Neural cell (in vitro differentiated cells): ENCODE measurements at regions not wholly inside any gene's neighbourhood (a gene's known extent, or its start where the extent isn't known, plus 50 kb on each side); places are given as distances from the start of the nearest gene placed in this dataset.

Experiments used
- H2AFZ ChIP-seq: fragments of 200-600, 300-800 bp; sonication (generic), shearing (Covaris generic); 2 replicates; pipeline ENCODE4 v1.6.0; 2014; ENCODE audit warnings: low read depth, mild to moderate bottlenecking, antibody characterized with exemption, low read length, moderate library complexity
- H3F3A ChIP-seq: fragments of 200-600 bp; shearing (Covaris generic); 2 replicates; pipeline ENCODE4 v1.6.1; 2016; ENCODE audit warnings: mild to moderate bottlenecking, moderate library complexity, mixed read lengths, antibody characterized with exemption, low read length; ENCODE audit not compliant: insufficient read depth, poor library complexity, severe bottlenecking
- H3K27ac ChIP-seq: fragments of 200-600, 300-800 bp; sonication (generic), shearing (Covaris generic); 2 replicates; pipeline ENCODE4 v1.5.1; 2014; ENCODE audit warnings: mild to moderate bottlenecking, low read length, moderate library complexity
- H3K27me3 ChIP-seq: fragments of 300-800, 200-600 bp; sonication (generic), shearing (Covaris generic); 2 replicates; pipeline ENCODE4 v1.6.0; 2014; ENCODE audit warnings: mild to moderate bottlenecking, low read depth, low read length, moderate library complexity; ENCODE audit not compliant: insufficient read depth
- H3K36me3 ChIP-seq: fragments of 300-800, 200-600 bp; sonication (generic), shearing (Covaris generic); 2 replicates; pipeline ENCODE4 v1.5.1; 2014; ENCODE audit warnings: mild to moderate bottlenecking, antibody characterized with exemption, low read length, moderate library complexity; ENCODE audit not compliant: insufficient read depth
- H3K4me2 ChIP-seq: fragments of 300-800, 200-600 bp; sonication (generic), shearing (Covaris generic); 2 replicates; pipeline ENCODE4 v1.6.0; 2014; ENCODE audit warnings: mild to moderate bottlenecking, low read length
- H3K4me3 ChIP-seq: fragments of 300-800, 200-600 bp; sonication (generic), shearing (Covaris generic); 2 replicates; pipeline ENCODE4 v1.5.1; 2014; ENCODE audit warnings: mild to moderate bottlenecking, low read length, moderate library complexity
- H3K79me2 ChIP-seq: fragments of 200-600 bp; shearing (Covaris generic); replicated peaks from 2 replicates; pipeline ENCODE4 v1.6.0; 2014; ENCODE audit warnings: mild to moderate bottlenecking, low read length, moderate library complexity; ENCODE audit not compliant: insufficient read depth
- H3K9ac ChIP-seq: fragments of 300-800, 200-600 bp; sonication (generic), shearing (Covaris generic); 2 replicates; pipeline ENCODE4 v1.6.1; 2016; ENCODE audit warnings: mild to moderate bottlenecking, low read length, mixed read lengths
- H3K9me2 ChIP-seq: fragments of 200-600 bp; shearing (Covaris generic); 2 replicates; pipeline ENCODE4 v1.6.1; 2016; ENCODE audit warnings: mild to moderate bottlenecking, low read length, mixed read lengths; ENCODE audit not compliant: insufficient read depth
- H3K9me3 ChIP-seq: fragments of 200-600, 300-800 bp; sonication (generic), shearing (Covaris generic); 2 replicates; pipeline ENCODE4 v1.6.1; 2016; ENCODE audit warnings: mild to moderate bottlenecking, mixed run types, low read length, moderate library complexity, mixed read lengths
- H4K20me1 ChIP-seq: fragments of 200-600 bp; shearing (Covaris generic); 2 replicates; pipeline ENCODE4 v1.6.1; 2016; ENCODE audit warnings: mild to moderate bottlenecking, mixed run types; ENCODE audit not compliant: insufficient read depth
- CTCF ChIP-seq: fragments of 450-650 bp; IDR thresholded peaks from 2 replicates; pipeline ENCODE4 v1.5.1; 2014; ENCODE audit warnings: antibody characterized with exemption, mild to moderate bottlenecking, moderate library complexity; ENCODE audit not compliant: poor library complexity, severe bottlenecking
- EP300 ChIP-seq: fragments of 450-650 bp; conservative IDR thresholded peaks from 2 replicates; pipeline ENCODE4 v1.6.1; 2014; ENCODE audit warnings: antibody characterized with exemption, mild to moderate bottlenecking, moderate library complexity; ENCODE audit not compliant: poor library complexity, severe bottlenecking
- EZH2 ChIP-seq: fragments of 200-600, 300-800 bp; shearing (Covaris generic), sonication (generic); IDR thresholded peaks from 2 replicates; pipeline ENCODE4 v1.6.1; 2014; ENCODE audit warnings: antibody characterized with exemption, low read length, borderline replicate concordance, mild to moderate bottlenecking; ENCODE audit not compliant: insufficient read depth, poor library complexity, severe bottlenecking
- MXI1 ChIP-seq: fragments of 450-650 bp; conservative IDR thresholded peaks from 2 replicates; pipeline ENCODE4 v1.6.1; 2014; ENCODE audit warnings: antibody characterized with exemption, mild to moderate bottlenecking; ENCODE audit not compliant: poor library complexity, severe bottlenecking
- POLR2AphosphoS5 ChIP-seq: IDR thresholded peaks from 2 replicates; pipeline ENCODE4 v1.6.1; 2012
- RAD21 ChIP-seq: fragments of 450-650 bp; conservative IDR thresholded peaks from 2 replicates; pipeline ENCODE4 v1.6.1; 2014; ENCODE audit warnings: antibody characterized with exemption, mild to moderate bottlenecking, moderate library complexity
- REST ChIP-seq: IDR thresholded peaks from 2 replicates; pipeline ENCODE4 v1.6.1; 2012; ENCODE audit warnings: borderline replicate concordance
- SMC3 ChIP-seq: fragments of 450-650 bp; conservative IDR thresholded peaks from 2 replicates; pipeline ENCODE4 v1.6.1; 2014; ENCODE audit warnings: antibody characterized with exemption, mild to moderate bottlenecking, moderate library complexity; ENCODE audit not compliant: poor library complexity
- TAF1 ChIP-seq: IDR thresholded peaks from 2 replicates; pipeline ENCODE4 v1.6.1; 2012; ENCODE audit warnings: low read depth

- no peak overlapping the region for H3K27ac ChIP-seq
- H3K4me3 ChIP-seq = no peak overlapping the region
- no peak overlapping the region for H3K4me2 ChIP-seq
- no peaks in the 10 kb centered on the region for H3K9me3 ChIP-seq
- no peaks in the 10 kb centered on the region for H3K27me3 ChIP-seq
- no peaks in the 10 kb centered on the region for H3F3A ChIP-seq
- H3K79me2 ChIP-seq = no peaks in the 10 kb centered on the region
- H4K20me1 ChIP-seq = no peaks in the 10 kb centered on the region
- no peaks in the 10 kb centered on the region for H3K9me2 ChIP-seq
- H3K9ac ChIP-seq = no peak overlapping the region
- H3K36me3 ChIP-seq = no peaks in the 10 kb centered on the region
- no peak overlapping the region for H2AFZ ChIP-seq
- TF ChIP-seq TAF1 = no peak
- TF ChIP-seq EZH2 = no peak
- no peak for TF ChIP-seq REST
- TF ChIP-seq POLR2AphosphoS5 = no peak
Observed at GRCh38 chr3:163605915-163606314, 1472.4 kb downstream of the SI start.

GRCh38 chr3:163601426-163601825 is 1476.9 kb downstream of the SI start:
- Histone ChIP-seq H4K20me1 (no peaks in the 10 kb centered on the region), H3K9me3 (no peaks in the 10 kb centered on the region), H3K36me3 (no peaks in the 10 kb centered on the region), H3K9me2 (no peaks in the 10 kb centered on the region), H2AFZ (no peak overlapping the region), H3K27me3 (no peaks in the 10 kb centered on the region), H3K27ac (no peak overlapping the region), H3K4me2 (no peak overlapping the region), H3K79me2 (no peaks in the 10 kb centered on the region), H3K9ac (no peak overlapping the region), H3F3A (no peaks in the 10 kb centered on the region), H3K4me3 (no peak overlapping the region)
- no peak for TF ChIP-seq EZH2
- TF ChIP-seq CTCF = no peak
- TF ChIP-seq SMC3 = no peak
- TF ChIP-seq EP300 = no peak
- no peak for TF ChIP-seq REST
- TF ChIP-seq TAF1 = no peak
- TF ChIP-seq POLR2AphosphoS5 = no peak
- no peak for TF ChIP-seq MXI1
- TF ChIP-seq RAD21 = no peak
